GM19455 (cell line): ENCODE measurements at regions not wholly inside any gene's neighbourhood (a gene's known extent, or its start where the extent isn't known, plus 50 kb on each side); places are given as distances from the start of the nearest gene placed in this dataset.

Experiments
- ATAC-seq: cut with Tn5 transposase; IDR thresholded peaks from one replicate; pipeline ENCODE4 v1.9.1; 2021; ENCODE audit not compliant: unreplicated experiment

GRCh38 chr20:48284315-48284714, 499.0 kb upstream of the SULF2 start:
- no peak for ATAC-seq

GRCh38 chr20:48283470-48284110, 498.3 kb upstream of the SULF2 start:
- ATAC-seq: no peak

GRCh38 chr20:48282591-48283228, 497.4 kb upstream of the SULF2 start:
- no peak for ATAC-seq

- no peak for ATAC-seq
These were observed 496.2 kb upstream of the SULF2 start for GRCh38 chr20:48281501-48281900.

GRCh38 chr20:48278961-48279481, 493.7 kb upstream of the SULF2 start:
- no peak for ATAC-seq

GRCh38 chr20:48277266-48277665, 492.0 kb upstream of the SULF2 start:
- no peak for ATAC-seq

GRCh38 chr20:48276021-48276342, 490.7 kb upstream of the SULF2 start:
- no peak for ATAC-seq

- ATAC-seq: no peak
These were observed 490.2 kb upstream of the SULF2 start for GRCh38 chr20:48275286-48276020.

- ATAC-seq: no peak
These were observed 488.6 kb upstream of the SULF2 start for GRCh38 chr20:48273843-48274242.

GRCh38 chr20:48270885-48271284, 485.6 kb upstream of the SULF2 start:
- ATAC-seq: no peak

GRCh38 chr20:48267860-48268633, 482.8 kb upstream of the SULF2 start:
- ATAC-seq: no peak

GRCh38 chr20:48266571-48266970, 481.3 kb upstream of the SULF2 start:
- ATAC-seq: no peak

- ATAC-seq: no peak
These were observed 480.5 kb upstream of the SULF2 start for GRCh38 chr20:48265791-48266190.

GRCh38 chr20:48262955-48263354, 477.7 kb upstream of the SULF2 start:
- no peak for ATAC-seq

- no peak for ATAC-seq
These were observed 477.2 kb upstream of the SULF2 start for GRCh38 chr20:48262466-48262865.

- ATAC-seq: no peak
These were observed 476.2 kb upstream of the SULF2 start for GRCh38 chr20:48261398-48261910.

GRCh38 chr20:48260129-48260756, 475.0 kb upstream of the SULF2 start:
- no peak for ATAC-seq

- ATAC-seq: no peak
These were observed 474.2 kb upstream of the SULF2 start for GRCh38 chr20:48259456-48259855.

GRCh38 chr20:48257833-48258232, 472.6 kb upstream of the SULF2 start:
- ATAC-seq: no peak

- ATAC-seq: no peak
These were observed 462.7 kb upstream of the SULF2 start for GRCh38 chr20:48247961-48248360.
